Prostate gland (tissue), 2 donors: ENCODE measurements at regions not wholly inside any gene's neighbourhood (a gene's known extent, or its start where the extent isn't known, plus 50 kb on each side); places are given as distances from the start of the nearest gene placed in this dataset.

Experiments used
- POLR2A ChIP-seq: fragments of 450-650 bp; IDR thresholded peaks from one replicate; pipeline ENCODE4 v1.6.1; 2016; ENCODE audit warnings: antibody characterized with exemption, mild to moderate bottlenecking
- POLR2AphosphoS5 ChIP-seq: sonication (generic); formaldehyde crosslinking; IDR thresholded peaks from one replicate; pipeline ENCODE4 v1.6.1; 2017; ENCODE audit warnings: antibody characterized with exemption
- TF ChIP-seq, protein P1 (sequence below), 4 experiments: fragments of 200-600 bp in 2 of 4; fragments of 450-650 bp in 2 of 4; sonication (generic) in 2 of 4; IDR thresholded peaks; 1 replicate in 3 of 4; 2 replicates in 1 of 4; pipeline ENCODE4 v1.5.1; 2016 to 2019; ENCODE audit warnings: antibody characterized with exemption in 4 of 4, mild to moderate bottlenecking in 2 of 4, moderate library complexity in 2 of 4

- TF ChIP-seq, protein P1, sequence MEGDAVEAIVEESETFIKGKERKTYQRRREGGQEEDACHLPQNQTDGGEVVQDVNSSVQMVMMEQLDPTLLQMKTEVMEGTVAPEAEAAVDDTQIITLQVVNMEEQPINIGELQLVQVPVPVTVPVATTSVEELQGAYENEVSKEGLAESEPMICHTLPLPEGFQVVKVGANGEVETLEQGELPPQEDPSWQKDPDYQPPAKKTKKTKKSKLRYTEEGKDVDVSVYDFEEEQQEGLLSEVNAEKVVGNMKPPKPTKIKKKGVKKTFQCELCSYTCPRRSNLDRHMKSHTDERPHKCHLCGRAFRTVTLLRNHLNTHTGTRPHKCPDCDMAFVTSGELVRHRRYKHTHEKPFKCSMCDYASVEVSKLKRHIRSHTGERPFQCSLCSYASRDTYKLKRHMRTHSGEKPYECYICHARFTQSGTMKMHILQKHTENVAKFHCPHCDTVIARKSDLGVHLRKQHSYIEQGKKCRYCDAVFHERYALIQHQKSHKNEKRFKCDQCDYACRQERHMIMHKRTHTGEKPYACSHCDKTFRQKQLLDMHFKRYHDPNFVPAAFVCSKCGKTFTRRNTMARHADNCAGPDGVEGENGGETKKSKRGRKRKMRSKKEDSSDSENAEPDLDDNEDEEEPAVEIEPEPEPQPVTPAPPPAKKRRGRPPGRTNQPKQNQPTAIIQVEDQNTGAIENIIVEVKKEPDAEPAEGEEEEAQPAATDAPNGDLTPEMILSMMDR (IDR thresholded peaks at IDR 0.05) = peak in 1 of 4 experiments; percentile 5
- peak; percentile 67 for TF ChIP-seq POLR2AphosphoS5
- no peak for TF ChIP-seq POLR2A
Observed at GRCh38 chr4:3637326-3638016, 105.2 kb upstream of the LRPAP1 start.
